GM23248 (cell line): ENCODE measurements at regions not wholly inside any gene's neighbourhood (a gene's known extent, or its start where the extent isn't known, plus 50 kb on each side); places are given as distances from the start of the nearest gene placed in this dataset.

Experiments
- EZH2 ChIP-seq: fragments of 200-600 bp; sonication (generic); IDR thresholded peaks from 2 replicates; pipeline ENCODE4 v1.6.1; 2018; ENCODE audit warnings: antibody characterized with exemption, mild to moderate bottlenecking; ENCODE audit not compliant: insufficient read depth, poor library complexity, severe bottlenecking
- EZH2phosphoT487 ChIP-seq: fragments of 200-600 bp; sonication (generic); IDR thresholded peaks from 2 replicates; pipeline ENCODE4 v1.6.1; 2018; ENCODE audit warnings: antibody characterized with exemption, moderate library complexity, mild to moderate bottlenecking, low read depth; ENCODE audit not compliant: insufficient read depth

DNA sequence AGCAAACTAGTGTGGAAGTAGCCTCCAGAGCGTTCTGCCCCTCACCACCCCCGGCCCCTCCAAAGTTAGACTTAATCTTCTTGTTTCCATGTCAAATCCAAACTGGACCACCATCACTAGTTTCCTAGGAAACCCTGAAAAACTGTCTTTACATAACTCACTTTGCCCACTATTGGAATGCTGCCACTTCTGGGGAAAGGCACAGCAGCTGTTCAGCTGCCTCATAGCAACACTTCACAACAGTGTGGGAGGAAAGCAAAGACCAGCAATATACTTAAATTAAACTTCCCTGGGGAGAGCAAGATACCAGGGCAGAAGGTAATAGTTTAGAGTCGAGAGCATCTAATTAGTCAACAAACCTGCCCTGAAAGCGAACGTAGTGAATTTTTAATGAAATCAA, 452.2 kb downstream of the KCNJ2 start:
- no peak for TF ChIP-seq EZH2
- TF ChIP-seq EZH2phosphoT487, result no peak
